ENCODE measurements at regions not wholly inside any gene's neighbourhood (a gene's known extent, or its start where the extent isn't known, plus 50 kb on each side); places are given as distances from the start of the nearest gene placed in this dataset.
"Not testable (repeated sequence)": the region's sequence is repeated elsewhere in the genome, so short reads cannot be mapped to it uniquely, and the experiment has no call there.

DNA sequence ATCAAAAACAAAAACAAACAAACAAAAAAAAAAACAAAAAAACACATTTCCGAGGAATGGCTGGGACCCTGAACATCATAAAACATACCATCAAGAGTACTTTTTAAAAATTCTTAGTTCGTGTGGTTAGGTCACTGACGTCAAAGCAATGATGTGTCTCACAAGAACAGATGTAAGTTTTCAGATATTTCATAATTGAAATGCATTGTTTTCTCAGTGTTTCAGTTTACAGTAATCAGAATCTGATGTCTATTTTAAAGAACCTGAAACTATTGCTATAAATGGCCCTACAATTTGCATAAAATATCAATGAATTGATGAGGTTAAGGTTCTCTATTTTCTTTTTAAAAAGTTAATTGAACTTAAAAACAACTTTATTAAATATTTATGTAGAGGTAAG, 103.7 kb upstream of the HGF start:
- no peak overlapping the region for H3K4me3 ChIP-seq (ENCODE audit: low read depth, low read length)
- TF ChIP-seq MYC (IDR thresholded peaks at IDR 0.05; ENCODE audit: low read depth, low read length) = no peak
- TF ChIP-seq, protein P1, sequence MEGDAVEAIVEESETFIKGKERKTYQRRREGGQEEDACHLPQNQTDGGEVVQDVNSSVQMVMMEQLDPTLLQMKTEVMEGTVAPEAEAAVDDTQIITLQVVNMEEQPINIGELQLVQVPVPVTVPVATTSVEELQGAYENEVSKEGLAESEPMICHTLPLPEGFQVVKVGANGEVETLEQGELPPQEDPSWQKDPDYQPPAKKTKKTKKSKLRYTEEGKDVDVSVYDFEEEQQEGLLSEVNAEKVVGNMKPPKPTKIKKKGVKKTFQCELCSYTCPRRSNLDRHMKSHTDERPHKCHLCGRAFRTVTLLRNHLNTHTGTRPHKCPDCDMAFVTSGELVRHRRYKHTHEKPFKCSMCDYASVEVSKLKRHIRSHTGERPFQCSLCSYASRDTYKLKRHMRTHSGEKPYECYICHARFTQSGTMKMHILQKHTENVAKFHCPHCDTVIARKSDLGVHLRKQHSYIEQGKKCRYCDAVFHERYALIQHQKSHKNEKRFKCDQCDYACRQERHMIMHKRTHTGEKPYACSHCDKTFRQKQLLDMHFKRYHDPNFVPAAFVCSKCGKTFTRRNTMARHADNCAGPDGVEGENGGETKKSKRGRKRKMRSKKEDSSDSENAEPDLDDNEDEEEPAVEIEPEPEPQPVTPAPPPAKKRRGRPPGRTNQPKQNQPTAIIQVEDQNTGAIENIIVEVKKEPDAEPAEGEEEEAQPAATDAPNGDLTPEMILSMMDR (IDR thresholded peaks at IDR 0.05; ENCODE audit: low read depth, low read length) = no peak
- no peak for TF ChIP-seq POLR2A (IDR thresholded peaks at IDR 0.05; ENCODE audit: extremely low read depth, insufficient read length)
- TF ChIP-seq, protein P2, sequence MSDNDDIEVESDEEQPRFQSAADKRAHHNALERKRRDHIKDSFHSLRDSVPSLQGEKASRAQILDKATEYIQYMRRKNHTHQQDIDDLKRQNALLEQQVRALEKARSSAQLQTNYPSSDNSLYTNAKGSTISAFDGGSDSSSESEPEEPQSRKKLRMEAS (IDR thresholded peaks at IDR 0.05; ENCODE audit: low read depth, low read length) = no peak
- no peak for DNase-seq (ENCODE audit: low read depth)

DNA sequence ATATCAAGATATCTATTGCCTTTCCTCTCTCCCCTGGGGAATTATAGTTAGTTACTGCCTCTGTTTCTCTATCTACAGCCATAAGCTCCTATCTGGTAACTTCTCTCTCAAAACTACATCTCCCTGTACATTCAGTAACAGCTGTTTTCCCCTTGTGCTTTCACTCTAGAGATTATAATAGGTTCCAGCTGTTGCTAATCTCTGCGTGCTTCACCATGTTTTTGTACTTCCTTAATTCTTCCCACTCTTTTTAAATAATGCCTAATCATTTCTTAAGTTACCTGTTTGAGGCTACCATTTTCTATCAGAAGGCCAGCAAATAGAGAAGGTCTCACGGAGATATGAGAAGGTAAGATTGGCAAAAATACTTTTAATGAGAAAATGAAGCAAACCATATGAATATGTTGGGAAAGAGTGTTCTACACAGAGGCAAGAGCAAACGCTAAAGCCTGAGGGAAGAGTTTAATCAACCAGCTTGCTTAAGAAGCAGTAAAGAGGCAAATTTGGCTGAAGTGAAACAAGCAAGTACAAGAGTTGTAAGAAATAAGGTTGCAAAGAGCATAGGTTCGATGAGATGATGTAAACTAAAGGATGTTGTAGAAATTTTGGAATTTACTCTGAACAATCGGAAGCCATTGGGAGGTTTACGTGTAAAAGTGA, 101.9 kb upstream of the HGF start:
- TF ChIP-seq, protein P1 (IDR thresholded peaks at IDR 0.05; ENCODE audit: low read depth, low read length) = no peak
- TF ChIP-seq POLR2A (IDR thresholded peaks at IDR 0.05; ENCODE audit: extremely low read depth, insufficient read length) (no peak), MYC (IDR thresholded peaks at IDR 0.05; ENCODE audit: low read depth, low read length) (no peak)
- TF ChIP-seq, protein P2 (IDR thresholded peaks at IDR 0.05; ENCODE audit: low read depth, low read length) = no peak
- DNase-seq (ENCODE audit: low read depth) = no peak
- H3K4me3 ChIP-seq (ENCODE audit: low read depth, low read length) = no peak overlapping the region

DNA sequence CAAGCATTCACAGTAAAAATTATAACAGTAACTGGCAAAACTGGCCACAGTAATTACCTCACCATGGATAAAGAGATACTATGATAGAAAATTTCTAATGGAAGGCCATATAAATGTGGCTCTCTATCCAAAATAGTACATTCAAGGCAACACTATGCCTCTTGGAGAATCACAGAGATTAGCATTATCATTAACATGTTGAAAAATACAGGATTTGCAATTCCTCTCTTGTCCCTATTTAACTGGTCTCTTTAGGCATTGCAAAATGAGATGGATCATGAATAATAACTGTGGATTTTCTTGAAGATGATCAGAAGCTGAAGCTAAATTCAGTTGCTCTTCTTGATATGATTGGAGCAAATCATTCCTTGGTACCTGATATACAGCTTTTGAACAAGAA, 100.8 kb upstream of the HGF start:
- TF ChIP-seq, protein P2 (IDR thresholded peaks at IDR 0.05; ENCODE audit: low read depth, low read length) = no peak
- no peak for DNase-seq (ENCODE audit: low read depth)
- no peak overlapping the region for H3K4me3 ChIP-seq (ENCODE audit: low read depth, low read length)

DNA sequence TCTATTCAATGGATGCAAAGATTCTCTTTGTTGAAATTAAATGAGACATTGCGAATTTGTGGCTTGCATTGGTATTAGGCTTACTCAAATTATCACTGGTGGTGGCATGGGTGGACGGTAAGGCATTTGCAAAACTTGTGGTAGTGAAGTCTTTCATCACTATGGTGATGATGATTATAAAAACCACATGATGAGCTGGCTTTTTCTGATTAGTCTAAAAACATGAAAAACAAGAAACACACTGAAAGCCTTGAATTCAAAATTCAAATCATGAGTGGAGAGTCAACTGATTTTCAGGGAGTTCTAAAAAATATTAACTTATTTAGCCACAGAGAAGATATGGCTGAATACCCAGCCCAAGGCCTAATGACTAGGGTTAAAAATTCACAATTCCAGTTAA, 99.8 kb upstream of the HGF start:
- no peak for TF ChIP-seq POLR2A (IDR thresholded peaks at IDR 0.05; ENCODE audit: extremely low read depth, insufficient read length)
- TF ChIP-seq, protein P1 (IDR thresholded peaks at IDR 0.05; ENCODE audit: low read depth, low read length) = no peak
- TF ChIP-seq, protein P2 (IDR thresholded peaks at IDR 0.05; ENCODE audit: low read depth, low read length) = no peak
- no peak overlapping the region for H3K4me3 ChIP-seq (ENCODE audit: low read depth, low read length)
- peak; percentile 44 for DNase-seq (ENCODE audit: low read depth)

DNA sequence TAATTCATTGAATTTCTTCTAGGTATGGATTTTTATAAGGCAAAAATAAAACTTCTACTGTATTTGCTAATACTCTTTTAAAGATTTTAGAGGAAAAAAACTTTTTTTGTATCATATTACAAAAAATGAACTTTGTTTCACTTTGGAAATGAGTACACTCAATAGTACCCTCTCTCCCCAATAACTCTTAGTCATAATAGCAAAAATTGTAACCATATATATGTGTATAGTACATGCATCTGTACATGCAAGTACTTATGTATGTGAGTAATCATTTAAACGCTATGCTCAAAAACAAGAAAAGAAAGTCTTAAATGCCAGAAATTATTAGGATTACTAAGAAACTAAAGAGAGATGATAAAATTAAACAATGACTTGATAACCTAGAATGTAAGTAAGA, 95.9 kb upstream of the HGF start:
- no peak for DNase-seq (ENCODE audit: low read depth)
- TF ChIP-seq POLR2A (IDR thresholded peaks at IDR 0.05; ENCODE audit: extremely low read depth, insufficient read length) (no peak), MYC (IDR thresholded peaks at IDR 0.05; ENCODE audit: low read depth, low read length) (no peak)
- TF ChIP-seq, protein P2 (IDR thresholded peaks at IDR 0.05; ENCODE audit: low read depth, low read length) = no peak
- TF ChIP-seq, protein P1 (IDR thresholded peaks at IDR 0.05; ENCODE audit: low read depth, low read length) = no peak

DNA sequence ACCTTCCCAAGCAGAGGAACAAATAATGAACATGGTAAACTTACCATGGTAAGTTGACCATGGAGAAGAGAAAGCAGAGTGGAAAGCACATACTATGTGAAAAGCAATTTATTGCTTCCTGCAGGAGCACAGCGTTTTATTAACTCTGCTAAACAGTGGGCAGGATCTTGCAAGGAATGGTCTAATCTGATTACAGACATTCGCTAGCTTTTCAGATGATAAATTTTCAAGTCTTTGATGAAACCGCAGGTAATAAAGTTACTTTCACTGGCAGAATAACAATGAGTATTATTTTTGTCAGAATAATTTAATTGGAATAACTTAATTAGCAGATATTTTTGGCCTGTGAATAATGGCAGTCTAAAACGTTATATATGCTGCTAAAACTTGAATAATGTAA, 89.6 kb upstream of the HGF start:
- no peak for DNase-seq (ENCODE audit: low read depth)
- no peak overlapping the region for H3K4me3 ChIP-seq (ENCODE audit: low read depth, low read length)
- TF ChIP-seq, protein P2 (IDR thresholded peaks at IDR 0.05; ENCODE audit: low read depth, low read length) = no peak

More for the DNA sequence above, 95.9 kb upstream of the HGF start:
- no peak overlapping the region for H3K4me3 ChIP-seq (ENCODE audit: low read depth, low read length)

DNA sequence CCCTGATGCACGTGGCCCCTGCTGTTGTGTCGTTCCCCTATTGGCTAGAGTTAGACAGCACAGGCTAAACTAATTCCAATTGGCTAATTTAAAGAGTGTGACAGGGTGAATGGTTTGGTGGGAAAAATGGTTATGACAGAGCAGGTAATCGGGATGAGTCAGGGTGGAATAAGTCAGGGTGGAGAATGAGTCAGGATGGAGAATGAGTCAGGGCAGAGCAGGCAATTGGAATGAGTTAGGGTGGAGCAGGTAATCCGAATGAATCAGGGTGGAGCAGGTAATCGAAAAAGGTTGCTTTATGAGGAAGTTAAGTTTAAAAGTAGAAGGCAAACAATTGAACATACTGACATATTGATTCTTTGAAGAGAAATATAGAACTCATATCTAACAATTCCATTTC, 89.0 kb upstream of the HGF start:
- DNase-seq (ENCODE audit: low read depth) = not testable (repeated sequence)

More for the DNA sequence above, 89.0 kb upstream of the HGF start:
- H3K4me3 ChIP-seq (ENCODE audit: low read depth, low read length) = not testable (repeated sequence)

Measured in NB4 (cell line).